Activated CD4-positive, alpha-beta memory T cell treated with anti-CD3 and anti-CD28 coated beads for 36 hours (primary cell): ENCODE measurements at regions not wholly inside any gene's neighbourhood (a gene's known extent, or its start where the extent isn't known, plus 50 kb on each side); places are given as distances from the start of the nearest gene placed in this dataset.
"Not testable (repeated sequence)": the region's sequence is repeated elsewhere in the genome, so short reads cannot be mapped to it uniquely, and the experiment has no call there.

Source experiments
- CTCF ChIA-PET: fragments of 350-600 bp; sonication (Branson Sonifier 250); formaldehyde crosslinking; loops from one replicate; lab custom pipeline; 2021; ENCODE audit warnings: antibody characterized with exemption, inconsistent platforms; lab: Charles Lee
- POLR2A ChIA-PET: fragments of 350-600 bp; sonication (Branson Sonifier 250); formaldehyde crosslinking; loops from one replicate; lab custom pipeline; 2021; ENCODE audit warnings: antibody characterized with exemption; lab: Charles Lee
- DNase-seq: peaks from one replicate; pipeline ENCODE4 v3.0.0-alpha.2; 2020
- H3K27ac Mint-ChIP-seq: one replicate; pipeline ENCODE4 v1.8.0; 2021; ENCODE audit warnings: mixed read lengths
- H3K27me3 Mint-ChIP-seq: one replicate; pipeline ENCODE4 v1.8.0; 2021; ENCODE audit warnings: mixed read lengths
- H3K36me3 Mint-ChIP-seq: one replicate; pipeline ENCODE4 v1.8.0; 2021; ENCODE audit warnings: mixed read lengths
- H3K4me1 Mint-ChIP-seq: one replicate; pipeline ENCODE4 v1.8.0; 2021; ENCODE audit warnings: low read depth, mixed read lengths
- H3K4me3 Mint-ChIP-seq: one replicate; pipeline ENCODE4 v1.8.0; 2021; ENCODE audit warnings: mild to moderate bottlenecking, mixed read lengths
- H3K9me3 Mint-ChIP-seq: one replicate; pipeline ENCODE4 v1.8.0; 2021; ENCODE audit warnings: mixed read lengths
- intact Hi-C: fragments of 100-400 bp; cut with micrococcal nuclease; formaldehyde crosslinking; loops from one replicate; pipeline ENCODE4 v1.15.1; 2023

DNA sequence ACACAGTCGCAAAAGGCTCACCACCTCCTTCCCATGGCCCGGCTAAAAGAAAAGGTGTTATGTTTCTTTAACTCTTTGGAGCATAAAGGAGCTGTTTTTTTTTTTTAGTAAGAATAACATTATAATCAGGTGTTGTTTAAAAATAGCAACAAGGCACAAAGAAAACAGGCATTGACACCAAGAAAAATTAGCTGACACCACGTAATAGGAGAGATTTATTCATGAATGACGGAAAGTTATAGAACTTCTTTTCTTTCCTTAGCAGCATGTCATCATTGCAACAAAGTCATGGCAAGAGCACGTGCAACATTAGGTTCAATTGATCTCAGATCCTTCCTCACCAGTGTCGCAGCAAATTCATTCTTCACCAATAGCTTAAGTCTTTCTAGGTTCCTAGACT, 302.9 kb upstream of the ZFP42 start:
- no peaks in the 10 kb centered on the region for H3K36me3 Mint-ChIP-seq
- H3K4me1 Mint-ChIP-seq = no peaks in the 10 kb centered on the region
- POLR2A ChIA-PET = no interaction called here
- no peaks in the 10 kb centered on the region for H3K27me3 Mint-ChIP-seq
- no peak for DNase-seq
- no peak overlapping the region for H3K27ac Mint-ChIP-seq
- intact Hi-C loops = no loop called here
- H3K9me3 Mint-ChIP-seq = peaks cover 7% of the 10 kb centered on the region
- CTCF ChIA-PET = no interaction called here
- H3K4me3 Mint-ChIP-seq = no peak overlapping the region

DNA sequence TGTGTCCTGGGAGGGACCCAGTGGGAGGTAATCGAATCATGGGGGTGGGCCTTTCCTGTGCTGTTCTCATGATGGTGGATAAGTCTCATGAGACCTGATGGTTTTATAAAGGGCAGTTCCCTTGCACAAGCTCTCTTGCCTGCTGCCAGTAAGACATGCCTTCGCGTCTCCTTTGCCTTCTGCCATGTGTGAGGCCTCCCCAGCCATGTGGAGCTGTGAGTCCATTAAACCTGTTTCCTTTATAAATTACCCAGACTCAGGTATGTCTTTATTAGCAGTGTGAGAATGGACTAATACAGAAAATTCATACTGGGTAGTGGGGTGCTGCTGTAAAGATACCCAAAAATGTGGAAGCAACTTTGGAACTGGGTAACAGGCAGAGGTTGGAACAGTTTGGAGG, 300.0 kb upstream of the ZFP42 start:
- H3K4me1 Mint-ChIP-seq, intact Hi-C loops, H3K9me3 Mint-ChIP-seq, DNase-seq, H3K27me3 Mint-ChIP-seq, POLR2A ChIA-PET, H3K4me3 Mint-ChIP-seq, CTCF ChIA-PET, H3K27ac Mint-ChIP-seq, H3K36me3 Mint-ChIP-seq: not testable (repeated sequence)

DNA sequence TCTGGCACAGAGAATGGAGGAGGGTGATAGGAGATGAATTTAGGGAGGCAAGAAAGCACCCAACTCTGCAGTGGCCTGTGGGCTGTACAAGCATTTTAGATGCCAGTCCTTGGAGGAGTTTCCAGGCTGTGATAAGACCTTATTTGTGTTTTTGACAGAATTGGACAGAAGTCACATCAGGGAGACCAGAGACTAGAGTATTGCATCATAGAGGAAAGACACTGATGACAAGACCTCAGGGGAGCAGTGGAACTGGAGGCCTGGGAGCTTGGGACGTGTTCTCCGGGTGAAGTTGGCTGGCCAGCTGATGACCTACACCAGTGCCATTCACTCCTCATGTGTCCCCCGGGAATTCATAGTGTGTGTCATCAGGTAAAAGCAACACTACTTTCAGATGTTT, 284.0 kb upstream of the ZFP42 start:
- CTCF ChIA-PET = no interaction called here

DNA sequence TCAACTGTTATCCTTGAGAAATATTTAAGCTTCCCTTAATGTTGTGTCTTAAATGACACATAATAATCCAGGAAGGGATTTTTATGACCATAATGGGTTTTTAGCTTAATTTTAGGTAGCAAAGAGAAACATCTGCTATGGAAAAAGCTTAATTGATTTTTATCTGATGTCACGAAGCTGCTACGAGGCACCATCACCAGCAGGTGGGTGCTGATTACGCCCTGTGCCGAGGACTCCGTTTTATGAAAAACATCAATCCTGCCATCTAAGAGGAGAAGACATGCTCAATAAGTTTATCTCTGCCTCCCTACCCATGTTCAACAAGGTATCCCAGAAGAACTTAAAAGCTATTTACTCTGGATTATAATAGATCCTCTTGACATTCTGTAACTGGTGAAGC, 280.6 kb upstream of the ZFP42 start:
- Mint-ChIP-seq H3K27ac (no peak overlapping the region), H3K4me3 (no peak overlapping the region), H3K4me1 (no peaks in the 10 kb centered on the region), H3K9me3 (peaks cover 5% of the 10 kb centered on the region), H3K27me3 (no peaks in the 10 kb centered on the region), H3K36me3 (no peaks in the 10 kb centered on the region)
- ChIA-PET CTCF (no interaction called here), POLR2A (no interaction called here)
- intact Hi-C loops = no loop called here
- no peak for DNase-seq

More for the DNA sequence above, 284.0 kb upstream of the ZFP42 start:
- H3K4me1 Mint-ChIP-seq = no peaks in the 10 kb centered on the region
- DNase-seq = no peak
- H3K27ac Mint-ChIP-seq = no peak overlapping the region
- H3K4me3 Mint-ChIP-seq = no peak overlapping the region
- peaks cover 27% of the 10 kb centered on the region for H3K9me3 Mint-ChIP-seq
- POLR2A ChIA-PET = no interaction called here
- peaks cover 3% of the 10 kb centered on the region for H3K36me3 Mint-ChIP-seq
- no peaks in the 10 kb centered on the region for H3K27me3 Mint-ChIP-seq
- intact Hi-C loops = no loop called here

DNA sequence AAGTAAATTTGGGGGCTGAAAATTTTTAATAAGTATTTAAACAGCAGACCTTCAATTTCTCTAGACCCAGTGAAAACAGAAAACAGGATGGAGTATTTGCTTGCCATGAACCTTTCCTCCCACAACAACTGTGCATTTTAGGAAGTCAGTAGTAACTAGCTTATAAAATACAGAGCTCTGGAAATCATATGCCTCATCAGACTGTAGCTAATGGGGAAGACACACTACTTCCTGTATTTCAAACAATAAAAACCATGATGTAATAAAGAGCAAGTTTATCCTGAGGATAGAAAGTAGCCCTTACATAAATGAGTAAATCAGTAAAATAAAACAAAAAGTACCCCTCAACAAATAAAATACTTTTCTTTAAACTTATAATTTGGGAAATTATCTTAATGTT, 280.1 kb upstream of the ZFP42 start:
- H3K4me1 Mint-ChIP-seq = no peaks in the 10 kb centered on the region
- H3K27me3 Mint-ChIP-seq = no peaks in the 10 kb centered on the region
- peaks cover 3% of the 10 kb centered on the region for H3K9me3 Mint-ChIP-seq
- intact Hi-C loops = no loop called here
- H3K36me3 Mint-ChIP-seq = no peaks in the 10 kb centered on the region
- no peak for DNase-seq
- no peak overlapping the region for H3K27ac Mint-ChIP-seq
- no peak overlapping the region for H3K4me3 Mint-ChIP-seq
- ChIA-PET POLR2A (no interaction called here), CTCF (no interaction called here)

DNA sequence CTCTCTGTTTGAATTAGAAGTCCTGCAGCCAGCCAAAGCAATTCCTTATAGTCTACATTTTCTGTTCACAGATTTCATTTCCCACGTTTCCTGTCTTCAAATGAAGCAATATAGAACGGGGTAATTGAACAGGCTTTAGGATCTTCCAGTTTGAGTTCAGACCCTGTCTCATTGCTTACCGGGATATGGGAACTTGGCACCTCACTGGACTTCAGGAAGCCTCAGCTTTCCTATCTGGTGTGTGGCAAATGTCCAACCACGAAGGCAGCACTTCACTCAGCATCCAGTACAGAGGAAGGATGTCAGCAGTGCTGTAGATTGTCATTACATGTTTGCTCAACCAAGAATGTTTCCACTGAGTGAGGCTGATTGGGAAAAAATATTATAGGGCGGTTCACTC, 271.1 kb upstream of the ZFP42 start:
- Mint-ChIP-seq H3K36me3 (no peaks in the 10 kb centered on the region), H3K4me3 (no peak overlapping the region), H3K4me1 (no peaks in the 10 kb centered on the region), H3K9me3 (peaks cover 15% of the 10 kb centered on the region), H3K27me3 (no peaks in the 10 kb centered on the region), H3K27ac (no peak overlapping the region)
- intact Hi-C loops = no loop called here
- DNase-seq = no peak
- ChIA-PET CTCF (no interaction called here), POLR2A (no interaction called here)

DNA sequence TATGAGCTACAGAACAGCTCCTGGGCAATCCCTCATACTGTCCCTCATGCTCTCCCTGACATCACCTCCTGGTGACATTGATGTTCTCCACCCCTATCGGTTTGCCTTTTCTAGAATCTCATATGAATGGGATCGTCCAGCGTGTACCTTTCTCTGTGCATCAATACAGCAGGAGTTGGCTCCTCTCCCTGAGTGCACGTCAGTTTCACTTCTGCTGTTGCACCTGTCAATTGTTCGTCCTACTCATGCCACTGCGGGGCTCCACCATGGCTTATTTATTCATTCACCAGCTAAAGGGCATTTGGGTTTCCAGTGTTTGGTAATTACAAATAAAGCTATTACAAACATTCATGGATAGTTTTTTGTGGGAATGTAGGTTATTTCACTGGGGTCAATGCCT, 269.1 kb upstream of the ZFP42 start:
- Mint-ChIP-seq H3K4me3 (no peak overlapping the region), H3K27me3 (no peaks in the 10 kb centered on the region), H3K27ac (no peak overlapping the region), H3K9me3 (peaks cover 21% of the 10 kb centered on the region), H3K4me1 (no peaks in the 10 kb centered on the region), H3K36me3 (no peaks in the 10 kb centered on the region)
- DNase-seq = no peak
- POLR2A ChIA-PET = no interaction called here
- CTCF ChIA-PET = interaction anchor here (1.0 kb wide), 1 partner anchor 8 kb away, joined by 3 read pairs; no protein-coding TSS in a partner anchor
- intact Hi-C loops = no loop called here

DNA sequence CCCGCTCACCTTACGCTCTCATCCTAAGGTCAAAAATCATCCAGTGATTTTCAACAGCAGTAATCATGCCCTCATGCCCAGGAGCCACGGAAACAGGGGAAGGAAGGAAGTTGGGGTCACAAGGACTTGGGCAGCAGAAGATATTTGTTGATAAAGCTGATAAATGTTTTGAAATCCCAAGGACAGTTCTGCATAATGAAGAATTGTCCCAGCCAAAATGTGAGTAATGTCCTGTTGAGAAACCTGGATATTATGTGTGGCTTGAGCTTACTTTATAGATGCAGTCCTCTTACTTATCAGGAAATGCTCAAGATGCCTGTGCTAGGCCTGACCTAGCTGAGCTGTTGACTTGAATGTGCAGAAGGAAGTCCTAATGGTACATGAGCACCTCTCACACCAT, 263.0 kb upstream of the ZFP42 start:
- no peak overlapping the region for H3K27ac Mint-ChIP-seq
- ChIA-PET POLR2A (no interaction called here), CTCF (no interaction called here)
- intact Hi-C loops = no loop called here
- H3K4me1 Mint-ChIP-seq = no peaks in the 10 kb centered on the region
- H3K4me3 Mint-ChIP-seq = no peak overlapping the region
- H3K9me3 Mint-ChIP-seq = peaks cover 21% of the 10 kb centered on the region
- no peak for DNase-seq
- no peaks in the 10 kb centered on the region for H3K27me3 Mint-ChIP-seq
- H3K36me3 Mint-ChIP-seq = no peaks in the 10 kb centered on the region

DNA sequence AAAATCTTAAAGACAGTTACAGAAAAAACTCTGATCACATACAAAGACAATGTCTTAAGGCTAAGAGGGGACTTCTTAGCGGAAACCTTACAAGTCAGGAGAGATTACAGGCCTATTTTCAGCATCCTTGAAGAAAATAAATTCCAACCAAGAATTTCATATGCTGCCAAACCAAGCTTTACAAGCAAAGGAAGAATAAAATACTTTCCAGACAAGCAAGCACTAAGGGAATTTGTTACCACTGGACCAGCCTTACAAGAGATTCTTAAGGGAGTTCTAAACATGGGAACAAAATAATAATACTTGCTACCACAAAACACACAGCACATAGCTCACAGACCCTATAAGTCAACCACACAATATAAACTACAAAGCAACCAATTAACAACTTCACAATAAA, 255.8 kb upstream of the ZFP42 start:
- no peak for DNase-seq
- Mint-ChIP-seq H3K4me3 (no peak overlapping the region), H3K36me3 (no peaks in the 10 kb centered on the region), H3K27ac (no peak overlapping the region), H3K9me3 (peaks cover 25% of the 10 kb centered on the region), H3K27me3 (no peaks in the 10 kb centered on the region), H3K4me1 (no peaks in the 10 kb centered on the region)
- POLR2A ChIA-PET = no interaction called here
- CTCF ChIA-PET = no interaction called here
- intact Hi-C loops = no loop called here

DNA sequence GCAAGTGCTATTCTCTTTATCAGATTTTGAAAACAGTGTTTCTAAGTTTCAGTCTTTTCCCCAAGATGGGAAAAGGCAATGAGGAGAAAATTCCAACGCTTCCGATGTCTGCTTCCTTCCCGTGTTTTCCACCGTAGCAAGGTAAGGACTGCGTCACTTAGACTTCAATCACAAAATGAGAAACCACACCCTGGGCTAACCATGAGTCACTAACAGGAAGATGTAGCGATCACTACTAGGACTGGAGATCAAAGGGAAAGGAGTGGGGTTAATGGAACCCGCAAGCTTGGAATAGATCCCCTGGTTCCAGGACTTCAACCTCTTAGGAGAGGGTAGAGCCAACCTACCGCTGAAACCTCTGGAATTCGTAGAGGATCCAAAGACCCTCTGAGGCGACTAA, 250.7 kb upstream of the ZFP42 start:
- no peak overlapping the region for H3K27ac Mint-ChIP-seq
- intact Hi-C loops = no loop called here
- CTCF ChIA-PET = no interaction called here
- POLR2A ChIA-PET = no interaction called here
- no peaks in the 10 kb centered on the region for H3K27me3 Mint-ChIP-seq
- no peak overlapping the region for H3K4me3 Mint-ChIP-seq
- DNase-seq = no peak
- no peaks in the 10 kb centered on the region for H3K36me3 Mint-ChIP-seq
- no peaks in the 10 kb centered on the region for H3K4me1 Mint-ChIP-seq
- peaks cover 31% of the 10 kb centered on the region for H3K9me3 Mint-ChIP-seq

DNA sequence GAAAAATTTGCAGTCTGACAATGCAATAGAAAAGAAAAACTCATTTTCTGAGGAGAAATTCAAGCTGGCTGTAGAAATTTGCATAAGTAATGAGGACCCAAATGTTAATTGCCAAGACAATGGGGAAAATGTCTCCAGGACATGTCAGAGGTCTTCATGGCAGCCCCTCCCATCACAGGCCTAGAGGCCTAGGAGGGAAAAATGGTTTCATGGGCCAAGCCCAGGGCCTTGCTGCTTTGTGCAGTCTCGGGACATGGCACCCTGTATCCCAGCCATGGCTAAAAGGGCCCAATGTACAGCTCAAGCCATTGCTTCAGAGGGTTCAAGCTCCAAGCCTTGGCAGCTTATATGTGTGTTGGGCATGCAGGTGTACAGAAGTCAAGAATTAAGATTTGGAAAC, 244.9 kb upstream of the ZFP42 start:
- H3K4me1 Mint-ChIP-seq, H3K36me3 Mint-ChIP-seq, H3K4me3 Mint-ChIP-seq, H3K27ac Mint-ChIP-seq, DNase-seq, intact Hi-C loops, POLR2A ChIA-PET, H3K27me3 Mint-ChIP-seq, CTCF ChIA-PET: not testable (repeated sequence)
- peaks cover 32% of the 10 kb centered on the region for H3K9me3 Mint-ChIP-seq

DNA sequence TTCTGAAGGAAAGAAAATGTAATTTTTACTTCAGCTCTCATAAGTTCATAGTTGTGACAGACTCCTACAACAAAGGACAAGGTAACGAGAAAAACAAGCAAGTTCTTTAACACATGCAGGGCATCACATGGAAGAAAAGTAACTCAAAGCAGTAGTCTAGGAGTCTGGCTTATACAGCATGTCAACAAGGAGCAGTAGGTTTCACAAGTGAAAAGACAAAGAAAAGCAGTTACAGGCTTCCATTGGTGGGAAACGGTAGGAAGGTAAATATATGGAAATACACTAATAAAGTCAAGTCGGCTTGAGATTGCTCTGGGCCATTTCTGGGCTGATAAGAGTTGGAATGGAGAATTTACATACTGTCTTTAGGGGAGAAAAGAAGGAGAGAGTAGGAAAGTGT, 228.4 kb upstream of the ZFP42 start:
- H3K27me3 Mint-ChIP-seq = no peaks in the 10 kb centered on the region
- CTCF ChIA-PET = no interaction called here
- no peak overlapping the region for H3K27ac Mint-ChIP-seq
- intact Hi-C loops = no loop called here
- no peaks in the 10 kb centered on the region for H3K4me1 Mint-ChIP-seq
- H3K9me3 Mint-ChIP-seq = peaks cover 7% of the 10 kb centered on the region
- no peak overlapping the region for H3K4me3 Mint-ChIP-seq
- no peak for DNase-seq
- H3K36me3 Mint-ChIP-seq = no peaks in the 10 kb centered on the region
- POLR2A ChIA-PET = no interaction called here

DNA sequence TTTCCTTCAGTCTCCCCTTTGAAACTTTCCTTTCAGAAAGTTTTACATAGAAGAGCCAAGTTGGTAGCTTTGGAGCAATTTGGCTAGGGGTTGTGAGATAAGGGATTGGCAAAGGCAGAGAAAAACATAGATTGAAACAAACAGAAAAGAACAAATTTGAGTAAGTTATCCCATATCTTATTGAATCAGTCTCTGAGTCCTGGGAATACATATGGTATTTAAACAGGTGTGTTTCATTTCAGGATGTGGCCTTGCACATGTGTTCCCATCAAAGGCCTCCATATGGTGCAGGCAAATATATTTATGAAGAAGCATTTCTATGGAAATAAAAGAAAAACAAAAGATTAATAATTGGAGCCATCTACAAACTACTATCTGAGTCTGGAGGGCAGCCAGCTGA, 227.9 kb upstream of the ZFP42 start:
- no peak for DNase-seq
- Mint-ChIP-seq H3K4me3 (no peak overlapping the region), H3K36me3 (no peaks in the 10 kb centered on the region), H3K27ac (no peak overlapping the region), H3K9me3 (peaks cover 7% of the 10 kb centered on the region), H3K27me3 (no peaks in the 10 kb centered on the region), H3K4me1 (no peaks in the 10 kb centered on the region)
- intact Hi-C loops = no loop called here
- POLR2A ChIA-PET = no interaction called here
- CTCF ChIA-PET = no interaction called here

DNA sequence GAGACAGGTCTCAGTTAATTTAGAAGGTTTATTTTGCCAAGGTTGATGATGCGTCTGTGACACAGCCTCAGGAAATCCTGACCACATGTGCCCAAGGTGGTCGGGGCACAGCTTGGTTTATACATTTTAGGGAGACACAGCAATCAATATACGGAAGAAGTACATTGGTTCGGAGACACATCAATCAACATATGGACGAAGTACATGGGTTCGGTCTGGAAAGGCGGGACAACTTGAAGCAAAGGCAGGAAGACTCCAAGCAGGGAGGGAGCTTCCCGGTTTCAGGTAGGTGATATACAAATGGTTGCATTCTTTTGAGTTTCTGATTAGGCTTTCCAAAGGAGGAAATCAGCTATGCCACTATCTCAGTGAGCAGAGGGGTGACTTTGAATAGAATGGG, 225.2 kb upstream of the ZFP42 start:
- Mint-ChIP-seq H3K27ac (no peak overlapping the region), H3K9me3 (peaks cover 4% of the 10 kb centered on the region), H3K36me3 (no peaks in the 10 kb centered on the region), H3K4me1 (no peaks in the 10 kb centered on the region), H3K4me3 (no peak overlapping the region), H3K27me3 (no peaks in the 10 kb centered on the region)
- intact Hi-C loops = no loop called here
- ChIA-PET POLR2A (no interaction called here), CTCF (no interaction called here)
- no peak for DNase-seq
